ENCODE measurements at regions not wholly inside any gene's neighbourhood (a gene's known extent, or its start where the extent isn't known, plus 50 kb on each side); places are given as distances from the start of the nearest gene placed in this dataset.

DNA sequence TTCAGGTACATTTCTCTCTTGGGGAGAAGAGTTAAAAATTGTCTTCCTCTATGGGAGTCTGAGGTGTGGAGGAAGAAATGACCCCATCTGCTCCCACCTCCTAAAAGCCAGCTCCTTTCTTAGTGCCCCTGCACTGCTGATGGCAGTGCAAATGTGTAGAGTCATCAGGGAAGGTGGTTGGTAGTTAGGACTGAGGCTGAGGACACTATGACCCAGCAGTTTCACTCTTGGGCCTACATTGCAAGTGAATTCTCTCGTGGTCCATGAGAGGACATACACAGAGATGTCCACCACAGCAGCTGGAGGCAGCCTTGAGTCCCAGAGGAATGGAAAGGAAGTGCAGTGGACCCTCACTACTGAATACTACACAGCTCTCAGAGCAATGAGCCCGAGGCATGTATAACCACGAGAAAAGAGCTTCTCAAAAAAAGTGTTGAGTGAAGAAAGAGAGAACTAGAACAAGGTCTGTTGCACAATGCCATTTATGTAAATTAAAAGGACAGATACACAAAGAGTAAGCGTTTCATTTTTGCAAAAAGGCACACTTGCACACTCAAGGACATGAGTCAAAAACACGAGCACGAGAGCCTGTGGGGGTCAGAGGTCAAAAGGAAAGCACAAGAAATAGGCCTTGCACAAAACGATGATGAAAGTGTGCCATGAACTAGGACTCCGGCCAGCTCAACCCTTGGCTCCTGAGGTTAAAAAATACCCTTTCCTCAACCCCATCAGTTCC, 164.4 kb upstream of the ADRA1D start:
- Mint-ChIP-seq H3K4me3 (peak overlapping the region in 1 of 8 donors; percentile 40), H3K4me1 (peaks cover 4 to 26% (median 5%) of the 10 kb centered on the region in 3 donors), H3K36me3 (no peaks in the 10 kb centered on the region), H3K9me3 (peaks cover 0 to 8% (median 3%) of the 10 kb centered on the region in 7 donors), H3K27ac (no peak overlapping the region), H3K27me3 (no peaks in the 10 kb centered on the region)
- DNase-seq (no peak), ATAC-seq (ENCODE audit: low read depth in 2 of 2) (no peak)

DNA sequence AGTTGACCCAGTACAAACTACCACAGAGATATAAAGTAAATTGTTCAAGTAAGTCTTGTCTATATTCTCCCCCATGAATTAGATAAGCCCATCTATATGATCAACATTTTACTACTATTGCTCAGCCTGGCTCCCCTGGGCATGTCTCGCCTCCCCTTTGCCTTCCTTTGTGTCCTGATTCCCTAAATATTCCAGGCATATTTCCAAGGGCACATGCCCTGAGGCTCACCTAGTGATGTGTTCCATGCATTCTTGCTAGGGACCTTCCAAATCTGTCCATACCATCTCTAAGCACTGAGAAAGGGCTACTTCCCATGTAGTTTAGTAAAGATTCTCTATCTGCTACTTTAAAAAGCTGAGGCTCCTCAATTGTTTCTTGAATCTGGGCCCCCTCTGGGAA, 163.1 kb upstream of the ADRA1D start:
- H3K36me3 Mint-ChIP-seq = no peaks in the 10 kb centered on the region
- H3K27ac Mint-ChIP-seq = no peak overlapping the region
- no peaks in the 10 kb centered on the region for H3K27me3 Mint-ChIP-seq
- ATAC-seq (ENCODE audit: low read depth in 2 of 2) (no peak), DNase-seq (no peak)
- H3K4me3 Mint-ChIP-seq = no peak overlapping the region
- peaks cover 0 to 2% (median 0%) of the 10 kb centered on the region in 7 donors for H3K9me3 Mint-ChIP-seq
- peaks cover 4 to 26% (median 5%) of the 10 kb centered on the region in 3 donors for H3K4me1 Mint-ChIP-seq

DNA sequence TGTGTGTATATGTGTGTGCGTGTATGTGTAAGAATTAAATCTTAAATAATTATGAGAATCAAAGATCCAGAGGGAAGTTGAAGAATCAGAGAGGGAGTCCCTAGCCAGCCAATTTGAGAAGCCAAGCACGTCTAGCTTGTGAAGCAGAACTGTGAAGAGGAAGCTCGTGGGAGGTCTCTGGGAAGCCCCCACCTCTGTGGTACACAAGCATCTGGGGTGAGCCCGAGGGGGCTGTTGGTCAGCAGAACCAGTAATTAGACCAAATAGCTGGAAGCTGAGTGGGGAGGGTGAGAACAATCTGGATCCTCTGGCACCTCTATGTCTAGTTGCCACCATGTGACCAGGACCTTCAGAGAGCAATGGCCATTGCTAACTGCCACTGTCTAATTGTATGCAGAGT, 162.7 kb upstream of the ADRA1D start:
- H3K27me3 Mint-ChIP-seq = no peaks in the 10 kb centered on the region
- DNase-seq = no peak
- peaks cover 0 to 2% (median 0%) of the 10 kb centered on the region in 7 donors for H3K9me3 Mint-ChIP-seq
- peaks cover 4 to 26% (median 5%) of the 10 kb centered on the region in 3 donors for H3K4me1 Mint-ChIP-seq
- H3K4me3 Mint-ChIP-seq = peak overlapping the region in 1 of 8 donors; percentile 22
- ATAC-seq (ENCODE audit: low read depth in 2 of 2) = no peak
- no peaks in the 10 kb centered on the region for H3K36me3 Mint-ChIP-seq
- no peak overlapping the region for H3K27ac Mint-ChIP-seq

DNA sequence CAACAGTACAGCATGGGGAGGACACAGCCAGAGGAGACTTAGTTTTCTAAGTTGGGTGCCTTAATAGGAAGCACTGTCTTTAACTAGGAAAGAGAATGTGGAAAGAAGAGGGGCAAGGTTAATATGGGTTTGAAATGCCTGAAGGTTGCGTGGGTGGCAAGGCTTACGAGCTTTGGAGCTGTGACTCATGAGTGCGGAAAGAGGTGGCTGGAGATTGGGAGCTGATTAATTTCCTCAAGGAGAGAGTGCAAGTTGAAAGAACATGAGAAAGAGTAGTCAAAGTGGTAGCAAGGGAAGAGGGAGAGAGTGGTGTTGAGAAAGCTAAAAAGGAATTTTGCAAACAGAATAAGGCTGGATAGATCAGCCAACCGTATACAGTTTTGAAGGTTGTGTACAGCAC, 157.5 kb upstream of the ADRA1D start:
- no peak for ATAC-seq (ENCODE audit: low read depth in 2 of 2)
- Mint-ChIP-seq H3K36me3 (no peaks in the 10 kb centered on the region), H3K27ac (no peak overlapping the region), H3K27me3 (peaks cover 6 to 18% (median 7%) of the 10 kb centered on the region in 3 donors), H3K4me1 (peaks cover 0 to 6% (median 3%) of the 10 kb centered on the region in 3 donors), H3K9me3 (no peaks in the 10 kb centered on the region), H3K4me3 (no peak overlapping the region)
- no peak for DNase-seq

DNA sequence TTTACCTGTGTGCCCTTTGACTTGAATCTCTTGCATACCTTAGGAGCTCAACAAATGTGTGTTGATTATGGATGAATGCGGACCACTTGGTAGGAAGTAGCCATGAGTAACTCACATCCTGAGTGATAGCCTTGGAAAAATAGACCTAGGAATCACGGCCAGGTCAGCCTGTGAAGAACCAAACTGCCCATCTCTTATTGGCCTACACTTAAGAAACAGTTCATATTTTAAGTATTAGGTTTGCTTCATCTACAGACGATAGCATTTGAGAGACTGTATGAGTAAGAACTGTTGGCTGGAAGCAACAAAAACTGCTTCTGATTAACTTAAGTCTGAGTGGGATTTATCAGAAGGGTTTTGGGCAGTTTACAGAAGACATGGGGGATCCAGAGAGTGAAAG, 152.5 kb upstream of the ADRA1D start:
- Mint-ChIP-seq H3K27me3 (peaks cover 14 to 30% (median 18%) of the 10 kb centered on the region in 3 donors), H3K4me1 (no peaks in the 10 kb centered on the region), H3K9me3 (peaks cover 3 to 25% (median 17%) of the 10 kb centered on the region in 7 donors), H3K36me3 (peaks cover 0 to 8% of the 10 kb centered on the region in 2 donors), H3K27ac (no peak overlapping the region), H3K4me3 (no peak overlapping the region)
- no peak for DNase-seq
- ATAC-seq (ENCODE audit: low read depth in 2 of 2) = no peak

DNA sequence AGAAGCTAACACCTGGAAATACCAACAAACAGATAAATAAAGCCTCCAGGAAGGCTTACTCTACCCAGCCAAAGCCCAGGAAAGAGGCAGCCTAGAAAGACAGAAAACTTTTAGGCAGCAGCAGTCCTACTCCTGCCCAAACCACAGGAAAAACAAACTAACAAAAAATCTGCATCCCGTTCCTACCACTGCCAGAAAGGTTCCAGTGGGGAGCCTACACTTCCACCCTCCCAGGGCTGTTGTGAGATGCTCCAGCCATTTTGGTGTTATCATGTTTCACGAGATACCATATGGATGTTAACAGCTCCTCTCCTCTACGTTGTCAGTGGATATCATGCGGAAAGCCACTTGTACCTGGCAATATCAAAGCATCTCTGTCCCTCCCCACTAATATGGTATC, 135.9 kb upstream of the ADRA1D start:
- no peaks in the 10 kb centered on the region for H3K36me3 Mint-ChIP-seq
- H3K27me3 Mint-ChIP-seq = peaks cover 13 to 31% (median 19%) of the 10 kb centered on the region in 3 donors

DNA sequence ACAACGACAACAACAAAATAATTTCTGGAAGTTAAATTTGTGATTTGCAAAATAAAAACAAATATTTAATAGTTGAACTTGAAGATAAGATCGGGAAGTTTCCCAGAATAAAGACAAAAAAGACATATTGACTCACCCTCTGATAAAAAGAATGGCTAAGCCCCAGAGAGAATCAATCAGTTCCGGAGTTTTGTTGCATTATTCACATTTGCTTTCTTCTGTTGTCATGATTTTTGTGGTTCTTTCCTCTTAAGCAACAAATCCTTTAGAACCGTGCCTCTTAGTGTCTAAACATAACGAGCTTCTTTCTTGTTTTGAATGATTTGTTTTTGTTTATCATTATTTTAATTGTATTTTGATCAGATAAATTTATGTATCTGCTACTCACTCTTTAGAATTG, 134.9 kb upstream of the ADRA1D start:
- Mint-ChIP-seq H3K4me1 (no peaks in the 10 kb centered on the region), H3K9me3 (peaks cover 0 to 8% (median 5%) of the 10 kb centered on the region in 7 donors), H3K27ac (no peak overlapping the region), H3K4me3 (no peak overlapping the region), H3K36me3 (no peaks in the 10 kb centered on the region), H3K27me3 (peaks cover 14 to 31% (median 19%) of the 10 kb centered on the region in 3 donors)
- DNase-seq = no peak
- ATAC-seq (ENCODE audit: low read depth in 2 of 2) = no peak

More for the DNA sequence above, 135.9 kb upstream of the ADRA1D start:
- ATAC-seq (ENCODE audit: low read depth in 2 of 2) = no peak
- Mint-ChIP-seq H3K4me3 (no peak overlapping the region), H3K4me1 (no peaks in the 10 kb centered on the region), H3K9me3 (peaks cover 0 to 8% (median 5%) of the 10 kb centered on the region in 7 donors), H3K27ac (peak overlapping the region in 1 of 6 donors; percentile 14)
- no peak for DNase-seq

DNA sequence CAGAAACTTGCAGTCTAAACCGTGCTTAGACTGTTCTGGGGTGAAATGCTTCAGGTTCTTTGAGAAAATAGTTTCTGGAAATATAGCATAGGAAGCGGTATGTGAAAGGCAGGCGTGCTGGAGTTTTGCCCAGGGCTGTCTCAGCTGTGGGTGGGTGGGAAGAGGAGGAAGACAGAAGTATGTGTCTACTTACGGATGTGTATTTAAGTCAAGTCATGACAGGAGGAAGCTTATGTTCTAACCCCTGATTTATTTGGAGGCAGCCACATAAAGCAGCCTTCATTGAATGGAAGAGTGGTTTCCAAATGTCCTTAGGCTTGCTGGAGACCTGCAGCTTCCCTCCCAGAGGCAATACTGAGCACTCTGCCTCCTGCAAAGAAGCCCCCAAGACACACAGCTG, 126.8 kb upstream of the ADRA1D start:
- no peak for DNase-seq
- Mint-ChIP-seq H3K9me3 (no peaks in the 10 kb centered on the region), H3K4me1 (no peaks in the 10 kb centered on the region), H3K27ac (no peak overlapping the region), H3K27me3 (peaks cover 7 to 10% (median 9%) of the 10 kb centered on the region in 3 donors), H3K36me3 (no peaks in the 10 kb centered on the region), H3K4me3 (no peak overlapping the region)
- no peak for ATAC-seq (ENCODE audit: low read depth in 2 of 2)

DNA sequence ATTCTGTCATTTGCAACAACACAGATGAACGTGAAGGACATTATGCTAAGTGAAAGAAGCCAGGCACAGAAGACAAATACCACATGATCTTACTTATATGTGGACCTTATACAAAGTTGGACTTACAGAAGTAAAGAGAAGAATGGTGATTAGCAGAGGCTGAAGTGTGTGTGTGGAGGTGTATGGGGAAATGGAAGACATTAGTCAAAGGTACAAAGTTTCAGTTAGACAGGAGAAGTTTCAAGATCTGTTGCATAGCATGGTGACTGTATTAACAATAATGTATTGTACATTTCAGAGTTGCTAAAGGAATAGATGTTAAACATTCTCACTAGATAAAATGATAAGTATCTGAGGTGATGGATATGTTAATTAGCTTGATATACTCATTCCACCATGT, 124.4 kb upstream of the ADRA1D start:
- H3K9me3 Mint-ChIP-seq = no peaks in the 10 kb centered on the region
- no peak overlapping the region for H3K27ac Mint-ChIP-seq
- ATAC-seq (ENCODE audit: low read depth in 2 of 2) (no peak), DNase-seq (no peak)
- H3K4me1 Mint-ChIP-seq = peaks cover 7 to 13% (median 12%) of the 10 kb centered on the region in 3 donors
- H3K27me3 Mint-ChIP-seq = no peaks in the 10 kb centered on the region
- H3K4me3 Mint-ChIP-seq = no peak overlapping the region
- H3K36me3 Mint-ChIP-seq = no peaks in the 10 kb centered on the region

DNA sequence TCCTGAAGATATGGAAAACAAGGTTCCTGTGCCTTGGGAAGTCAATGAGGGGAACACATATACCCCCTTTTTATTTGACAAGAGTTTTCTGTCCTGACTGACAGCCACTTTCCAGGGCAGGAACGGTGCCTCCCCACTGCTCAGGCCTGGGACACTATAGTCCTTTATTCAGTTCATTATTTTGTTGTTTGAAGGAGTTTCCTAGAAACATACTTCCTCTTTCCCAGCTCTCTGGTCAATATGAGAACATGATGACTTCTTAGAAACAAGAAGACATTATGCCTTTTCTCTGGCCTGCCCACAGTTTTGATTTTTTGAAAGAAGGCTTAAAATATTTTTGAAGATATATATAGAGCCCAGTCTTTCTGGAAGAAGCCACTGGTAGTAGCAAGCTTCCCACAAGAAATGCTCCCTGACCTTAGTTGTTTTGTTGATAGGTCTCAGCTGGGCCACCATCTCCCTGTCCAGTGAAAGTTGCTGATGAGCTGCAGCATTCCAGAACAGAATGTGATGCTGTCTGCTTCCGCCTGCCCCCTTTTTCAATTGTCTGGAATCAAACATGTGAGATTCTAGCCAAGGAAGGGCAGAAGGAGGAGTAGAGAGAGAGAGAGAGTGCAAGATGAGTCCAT, 122.7 kb upstream of the ADRA1D start:
- no peaks in the 10 kb centered on the region for H3K36me3 Mint-ChIP-seq
- H3K9me3 Mint-ChIP-seq = no peaks in the 10 kb centered on the region
- ATAC-seq (ENCODE audit: low read depth in 2 of 2) = no peak
- peak overlapping the region in 1 of 6 donors; percentile 51 for H3K27ac Mint-ChIP-seq
- no peak overlapping the region for H3K4me3 Mint-ChIP-seq
- no peak for DNase-seq
- peaks cover 7 to 13% (median 12%) of the 10 kb centered on the region in 3 donors for H3K4me1 Mint-ChIP-seq
- H3K27me3 Mint-ChIP-seq = no peaks in the 10 kb centered on the region

DNA sequence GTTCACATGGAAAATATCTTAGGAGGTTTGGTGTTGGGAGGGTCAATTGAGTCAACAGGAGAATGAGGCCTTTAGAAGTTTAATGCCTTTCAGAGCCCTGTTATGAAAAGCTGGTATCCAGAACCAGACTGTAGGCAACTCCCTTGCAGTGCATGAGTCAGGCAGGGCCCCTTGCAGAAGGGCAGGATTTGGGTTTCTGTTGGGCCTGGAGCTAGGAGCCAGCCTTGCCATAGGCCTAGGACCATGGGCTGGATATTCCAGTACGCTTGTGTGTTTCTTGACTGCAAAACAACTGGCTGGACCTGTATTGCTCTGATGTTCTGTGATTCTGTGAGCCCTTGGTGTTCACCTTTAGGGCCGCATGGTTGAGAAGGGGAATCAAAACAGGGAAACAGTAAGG, 121.8 kb upstream of the ADRA1D start:
- DNase-seq = no peak
- Mint-ChIP-seq H3K4me3 (peak overlapping the region in 1 of 8 donors; percentile 18), H3K27ac (no peak overlapping the region), H3K9me3 (no peaks in the 10 kb centered on the region), H3K27me3 (no peaks in the 10 kb centered on the region), H3K36me3 (no peaks in the 10 kb centered on the region), H3K4me1 (peaks cover 7 to 13% (median 12%) of the 10 kb centered on the region in 3 donors)
- no peak for ATAC-seq (ENCODE audit: low read depth in 2 of 2)

DNA sequence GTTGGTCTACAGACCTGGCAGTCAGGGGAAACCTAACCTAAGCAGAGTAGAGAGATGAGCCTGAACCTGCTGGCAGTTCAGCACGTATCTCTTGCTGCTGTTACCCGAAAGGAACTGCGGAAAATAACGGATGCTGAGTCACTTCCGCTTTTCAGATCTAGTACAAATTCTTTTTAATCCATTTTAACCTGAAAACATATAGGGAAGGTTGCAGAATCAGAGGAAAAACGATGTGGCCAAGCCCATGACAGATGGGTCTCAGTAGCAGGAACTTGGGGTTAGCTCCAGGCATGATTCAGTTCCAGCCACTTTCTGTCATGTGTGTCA, 120.7 kb upstream of the ADRA1D start:
- Mint-ChIP-seq H3K4me1 (peaks cover 7 to 13% (median 12%) of the 10 kb centered on the region in 3 donors), H3K4me3 (no peak overlapping the region), H3K36me3 (no peaks in the 10 kb centered on the region), H3K27me3 (no peaks in the 10 kb centered on the region), H3K9me3 (no peaks in the 10 kb centered on the region), H3K27ac (peak overlapping the region in 1 of 6 donors; percentile 52)
- ATAC-seq (ENCODE audit: low read depth in 2 of 2) = no peak
- DNase-seq = no peak

DNA sequence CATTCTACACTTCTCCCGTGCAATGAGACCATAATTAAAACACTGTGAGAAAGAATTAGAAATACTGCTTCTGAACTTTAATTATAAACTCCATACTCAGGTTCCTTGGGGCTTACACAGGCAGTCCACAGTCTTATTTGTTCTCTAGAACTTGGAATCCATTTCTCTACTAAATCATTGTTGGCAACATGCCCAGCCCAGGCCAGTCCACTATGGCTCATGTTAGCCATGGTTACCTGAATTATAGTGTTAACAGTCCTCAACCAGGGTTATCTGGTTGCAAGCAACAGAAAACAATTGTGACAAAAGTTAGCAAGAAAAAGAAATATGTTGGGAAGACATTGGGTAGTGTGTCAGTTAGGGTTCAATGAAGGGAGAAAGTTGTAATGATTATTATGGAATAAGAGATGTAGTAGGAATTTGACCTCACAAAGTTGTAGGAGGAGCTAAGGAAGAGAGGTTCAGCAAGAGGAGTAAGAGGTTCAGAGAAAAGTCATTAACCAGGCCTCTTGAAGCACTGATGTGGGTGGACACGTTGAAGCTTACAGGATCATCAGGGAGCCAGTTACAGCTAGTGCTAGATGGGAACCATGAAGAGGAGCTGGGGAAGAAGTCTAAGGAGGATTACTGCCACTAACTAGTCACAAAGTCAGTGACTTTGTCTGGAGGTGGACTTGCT, 120.2 kb upstream of the ADRA1D start:
- no peak for DNase-seq
- no peaks in the 10 kb centered on the region for H3K36me3 Mint-ChIP-seq
- no peaks in the 10 kb centered on the region for H3K9me3 Mint-ChIP-seq
- H3K27ac Mint-ChIP-seq = peak overlapping the region in 2 of 6 donors; percentile 42 to 72
- no peak for ATAC-seq (ENCODE audit: low read depth in 2 of 2)
- peak overlapping the region in 1 of 8 donors; percentile 55 for H3K4me3 Mint-ChIP-seq
- peaks cover 7 to 13% (median 12%) of the 10 kb centered on the region in 3 donors for H3K4me1 Mint-ChIP-seq
- no peaks in the 10 kb centered on the region for H3K27me3 Mint-ChIP-seq

DNA sequence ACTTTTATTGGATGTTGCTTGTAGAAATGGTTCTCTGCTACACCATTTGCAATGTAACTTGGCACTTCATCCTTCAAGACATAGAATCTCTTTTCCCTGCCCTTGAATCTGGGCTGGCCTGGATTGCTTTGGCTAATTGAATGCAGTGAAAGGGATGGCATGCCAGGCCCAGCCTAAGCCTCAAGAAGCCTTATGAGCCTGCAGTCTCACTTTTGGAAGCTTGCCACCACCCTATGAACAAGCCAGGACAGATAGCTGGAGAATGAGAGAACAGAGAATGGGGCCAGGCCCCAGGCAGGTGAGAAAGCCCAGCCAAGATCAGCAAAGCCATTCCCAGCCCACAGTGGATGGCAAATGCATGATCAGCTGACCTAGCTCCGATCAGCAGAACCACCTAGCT, 117.0 kb upstream of the ADRA1D start:
- Mint-ChIP-seq H3K27me3 (no peaks in the 10 kb centered on the region), H3K27ac (peak overlapping the region in 1 of 6 donors; percentile 19), H3K4me3 (no peak overlapping the region), H3K4me1 (peaks cover 7 to 13% (median 12%) of the 10 kb centered on the region in 3 donors), H3K9me3 (no peaks in the 10 kb centered on the region), H3K36me3 (no peaks in the 10 kb centered on the region)
- DNase-seq (no peak), ATAC-seq (ENCODE audit: low read depth in 2 of 2) (no peak)
